PC-9 (cell line): ENCODE measurements at regions not wholly inside any gene's neighbourhood (a gene's known extent, or its start where the extent isn't known, plus 50 kb on each side); places are given as distances from the start of the nearest gene placed in this dataset.

ENCODE experiments used
- BruUV-seq: library from RNA; stranded (reverse); fragments of 400-500 nt; replicated peaks from 2 replicates; lab custom pipeline; 2021; lab: Mats Ljungman, UMichigan
- CTCF ChIA-PET: fragments of 300-600 bp; sonication (Branson Sonifier 250); formaldehyde crosslinking; loops from one replicate; lab custom pipeline; 2022; ENCODE audit warnings: antibody characterized with exemption; lab: Charles Lee
- POLR2A ChIA-PET: fragments of 300-600 bp; sonication (Branson Sonifier 250); formaldehyde crosslinking; loops from one replicate; lab custom pipeline; 2022; ENCODE audit warnings: antibody characterized with exemption; ENCODE audit not compliant: unreplicated experiment; lab: Charles Lee
- DNase-seq, 2 experiments: peaks; one replicate each; pipeline versions ENCODE4 v3.0.0 to v3.0.0-alpha.2; 2015 to 2022; ENCODE audit warnings: mixed read lengths in 1 of 2
- H2AFZ ChIP-seq: fragments of 200-600 bp; sonication (generic); 2 replicates; pipeline ENCODE4 v1.8.1; 2017; ENCODE audit warnings: antibody characterized with exemption
- H3F3A ChIP-seq: fragments of 200-600 bp; sonication (generic); 2 replicates; pipeline ENCODE4 v1.8.1; 2017; ENCODE audit warnings: antibody characterized with exemption, mild to moderate bottlenecking, low read depth; ENCODE audit not compliant: insufficient read depth
- H3K27ac ChIP-seq: fragments of 200-600 bp; sonication (generic); 2 replicates; pipeline ENCODE4 v1.6.1; 2016; ENCODE audit warnings: mixed run types
- H3K27me3 ChIP-seq: fragments of 200-600 bp; sonication (generic); 2 replicates; pipeline ENCODE4 v1.6.1; 2016; ENCODE audit warnings: low read depth, mixed run types; ENCODE audit not compliant: insufficient read depth
- H3K36me3 ChIP-seq: fragments of 200-600 bp; sonication (generic); 2 replicates; pipeline ENCODE4 v1.6.1; 2016; ENCODE audit warnings: low read depth, mixed run types
- H3K4me1 ChIP-seq: fragments of 200-600 bp; sonication (generic); replicated peaks from 2 replicates; pipeline ENCODE4 v1.6.1; 2016; ENCODE audit warnings: mixed run types; ENCODE audit not compliant: insufficient read depth
- H3K4me2 ChIP-seq: fragments of 200-600 bp; sonication (generic); 2 replicates; pipeline ENCODE4 v1.6.1; 2017; ENCODE audit warnings: mixed run types
- H3K4me3 ChIP-seq: fragments of 200-600 bp; sonication (generic); 2 replicates; pipeline ENCODE4 v1.6.1; 2016; ENCODE audit warnings: mixed run types
- H3K79me2 ChIP-seq: fragments of 200-600 bp; sonication (generic); 2 replicates; pipeline ENCODE4 v1.6.1; 2017; ENCODE audit warnings: low read depth, mixed run types
- H3K9me2 ChIP-seq: fragments of 200-600 bp; sonication (generic); 2 replicates; pipeline ENCODE4 v1.8.1; 2017; ENCODE audit warnings: mild to moderate bottlenecking; ENCODE audit not compliant: insufficient read depth
- H3K9me3 ChIP-seq: fragments of 200-600 bp; sonication (generic); 2 replicates; pipeline ENCODE4 v1.8.1; 2016; ENCODE audit warnings: low read depth; ENCODE audit not compliant: insufficient read depth
- H4K20me1 ChIP-seq: fragments of 200-600 bp; sonication (generic); 2 replicates; pipeline ENCODE4 v1.8.1; 2017; ENCODE audit not compliant: insufficient read depth
- EZH2 ChIP-seq: fragments of 200-600 bp; sonication (generic); IDR thresholded peaks from 2 replicates; pipeline ENCODE4 v1.8.0; 2017; ENCODE audit warnings: antibody characterized with exemption, low read depth
- intact Hi-C: fragments of 100-400 bp; cut with micrococcal nuclease; formaldehyde crosslinking; loops from one replicate; pipeline ENCODE4 v1.10.0; 2022; ENCODE audit not compliant: unreplicated experiment
- TF ChIP-seq, protein P1 (sequence below): fragments of 200-600 bp; sonication (generic); conservative IDR thresholded peaks from 2 replicates; pipeline ENCODE4 v1.6.1; 2017; ENCODE audit warnings: mixed run types, antibody characterized with exemption, mild to moderate bottlenecking, moderate library complexity

DNA sequence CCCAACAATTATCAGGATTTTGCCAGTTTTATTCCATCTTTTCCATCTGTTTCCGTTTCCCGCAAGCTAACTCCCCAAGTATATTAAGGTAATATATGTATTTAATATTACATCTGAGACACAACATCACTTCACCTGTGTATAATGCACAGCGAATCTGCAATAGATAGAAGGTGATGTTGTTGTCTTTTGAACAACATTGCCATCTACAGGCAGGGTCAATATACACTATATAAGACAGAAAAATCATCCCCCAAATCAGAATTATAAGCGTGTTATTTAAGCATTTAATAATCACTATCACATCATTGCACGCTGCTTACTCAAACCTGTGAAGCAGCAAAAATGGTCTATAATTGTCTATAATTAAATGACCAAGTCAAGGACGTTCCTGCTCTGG, 1115.5 kb downstream of the NLGN4X start:
- peak in 1 of 2 experiments; percentile 54 for DNase-seq
- no TSS peak for BruUV-seq
- H3K27me3 ChIP-seq, result no peaks in the 10 kb centered on the region
- ChIA-PET POLR2A (interaction anchor here (0.6 kb wide), 1 partner anchor 365 kb away, joined by 3 read pairs; no protein-coding TSS in a partner anchor), CTCF (no interaction called here)
- H4K20me1 ChIP-seq, result no peaks in the 10 kb centered on the region
- no peaks in the 10 kb centered on the region for H3K79me2 ChIP-seq
- H3K4me3 ChIP-seq, result no peak overlapping the region
- no peaks in the 10 kb centered on the region for H3K4me1 ChIP-seq
- H3F3A ChIP-seq, result no peaks in the 10 kb centered on the region
- H3K4me2 ChIP-seq, result no peak overlapping the region
- no peak overlapping the region for H2AFZ ChIP-seq
- no peaks in the 10 kb centered on the region for H3K9me2 ChIP-seq
- intact Hi-C loops, result loop anchor here (2.0 to 5.0 kb wide), 4 partner anchors 326 to 1151 kb away; no protein-coding TSS in a partner anchor
- no peak overlapping the region for H3K27ac ChIP-seq
- H3K36me3 ChIP-seq, result no peaks in the 10 kb centered on the region
- H3K9me3 ChIP-seq, result no peaks in the 10 kb centered on the region
- TF ChIP-seq, protein P1, sequence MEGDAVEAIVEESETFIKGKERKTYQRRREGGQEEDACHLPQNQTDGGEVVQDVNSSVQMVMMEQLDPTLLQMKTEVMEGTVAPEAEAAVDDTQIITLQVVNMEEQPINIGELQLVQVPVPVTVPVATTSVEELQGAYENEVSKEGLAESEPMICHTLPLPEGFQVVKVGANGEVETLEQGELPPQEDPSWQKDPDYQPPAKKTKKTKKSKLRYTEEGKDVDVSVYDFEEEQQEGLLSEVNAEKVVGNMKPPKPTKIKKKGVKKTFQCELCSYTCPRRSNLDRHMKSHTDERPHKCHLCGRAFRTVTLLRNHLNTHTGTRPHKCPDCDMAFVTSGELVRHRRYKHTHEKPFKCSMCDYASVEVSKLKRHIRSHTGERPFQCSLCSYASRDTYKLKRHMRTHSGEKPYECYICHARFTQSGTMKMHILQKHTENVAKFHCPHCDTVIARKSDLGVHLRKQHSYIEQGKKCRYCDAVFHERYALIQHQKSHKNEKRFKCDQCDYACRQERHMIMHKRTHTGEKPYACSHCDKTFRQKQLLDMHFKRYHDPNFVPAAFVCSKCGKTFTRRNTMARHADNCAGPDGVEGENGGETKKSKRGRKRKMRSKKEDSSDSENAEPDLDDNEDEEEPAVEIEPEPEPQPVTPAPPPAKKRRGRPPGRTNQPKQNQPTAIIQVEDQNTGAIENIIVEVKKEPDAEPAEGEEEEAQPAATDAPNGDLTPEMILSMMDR, result peak; percentile 79
- TF ChIP-seq EZH2, result no peak

DNA sequence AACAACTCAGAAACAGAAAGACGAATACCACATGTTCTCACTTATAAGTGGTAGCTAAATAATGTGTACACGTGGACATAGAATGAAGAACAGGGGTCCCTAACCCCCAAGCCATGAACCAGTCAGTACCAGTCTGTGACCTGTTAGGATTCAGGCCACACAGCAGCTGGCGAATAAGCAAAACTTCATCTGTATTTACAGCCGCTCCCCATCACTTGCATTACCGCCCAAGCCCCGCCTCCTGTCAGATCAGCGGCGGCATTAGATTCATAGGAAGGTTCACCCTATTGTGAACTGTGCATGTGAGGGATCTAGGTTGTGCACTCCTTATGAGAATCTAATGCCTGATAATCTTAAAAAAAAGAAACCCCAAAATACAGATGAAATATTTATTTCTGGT, 1128.7 kb downstream of the NLGN4X start:
- CTCF ChIA-PET, result no interaction called here
- no TSS peak for BruUV-seq

DNA sequence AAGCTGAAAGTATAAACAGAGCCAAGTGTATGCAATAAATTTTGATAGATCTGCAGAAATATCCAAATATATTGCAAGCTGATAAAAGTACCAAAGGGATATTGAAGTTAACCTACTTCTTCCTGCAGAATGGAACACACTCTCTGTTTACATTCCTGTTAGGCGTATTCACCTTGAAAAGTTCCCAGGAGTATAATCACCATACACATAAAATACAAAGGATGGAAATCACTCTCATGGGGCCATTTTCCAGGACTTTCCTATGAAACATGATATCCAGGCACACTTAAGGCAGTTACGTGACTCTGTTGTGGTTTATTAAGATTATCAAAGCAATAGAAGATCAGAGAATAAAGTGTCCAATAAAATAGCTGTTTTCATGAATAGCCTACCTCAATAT, 1142.3 kb downstream of the NLGN4X start:
- no peak overlapping the region for H2AFZ ChIP-seq
- H3K79me2 ChIP-seq, result no peaks in the 10 kb centered on the region
- H3K27ac ChIP-seq, result no peak overlapping the region
- H3K9me2 ChIP-seq, result no peaks in the 10 kb centered on the region
- no peak overlapping the region for H3K4me2 ChIP-seq
- no peak overlapping the region for H3K4me3 ChIP-seq
- no peaks in the 10 kb centered on the region for H3K9me3 ChIP-seq
- ChIA-PET CTCF (no interaction called here), POLR2A (no interaction called here)
- H3K4me1 ChIP-seq, result no peaks in the 10 kb centered on the region
- intact Hi-C loops, result no loop called here
- no TSS peak for BruUV-seq
- no peak for TF ChIP-seq EZH2
- TF ChIP-seq, protein P1, result no peak
- H3F3A ChIP-seq, result no peaks in the 10 kb centered on the region
- H3K36me3 ChIP-seq, result no peaks in the 10 kb centered on the region
- H3K27me3 ChIP-seq, result no peaks in the 10 kb centered on the region
- DNase-seq, result no peak
- H4K20me1 ChIP-seq, result no peaks in the 10 kb centered on the region

More for the DNA sequence above, 1128.7 kb downstream of the NLGN4X start:
- Histone ChIP-seq H3K27me3 (no peaks in the 10 kb centered on the region), H3F3A (no peaks in the 10 kb centered on the region), H3K36me3 (no peaks in the 10 kb centered on the region), H3K4me3 (no peak overlapping the region), H3K27ac (no peak overlapping the region), H3K9me2 (no peaks in the 10 kb centered on the region), H2AFZ (no peak overlapping the region), H3K9me3 (no peaks in the 10 kb centered on the region), H3K79me2 (no peaks in the 10 kb centered on the region), H4K20me1 (no peaks in the 10 kb centered on the region), H3K4me1 (no peaks in the 10 kb centered on the region), H3K4me2 (no peak overlapping the region)
- intact Hi-C loops, result no loop called here
- TF ChIP-seq, protein P1, result no peak
- TF ChIP-seq EZH2, result no peak
- POLR2A ChIA-PET, result no interaction called here
- DNase-seq, result no peak
